HepG2 (cell line): ENCODE measurements at regions not wholly inside any gene's neighbourhood (a gene's known extent, or its start where the extent isn't known, plus 50 kb on each side); places are given as distances from the start of the nearest gene placed in this dataset.

Source experiments
- TF ChIP-seq, protein P1 (sequence below): sonication (generic); formaldehyde crosslinking; IDR thresholded peaks from 2 replicates; pipeline ENCODE4 v1.8.0; 2022; ENCODE audit warnings: mild to moderate bottlenecking, missing genetic modification reagents
- TF ChIP-seq, protein P2 (sequence below): sonication (generic); formaldehyde crosslinking; IDR thresholded peaks from 2 replicates; pipeline ENCODE4 v1.5.1; 2020; ENCODE audit warnings: mild to moderate bottlenecking, missing genetic modification reagents, moderate library complexity
- TF ChIP-seq, protein P3 (sequence below): sonication (generic); IDR thresholded peaks from 2 replicates; pipeline ENCODE4 v1.6.1; 2016; ENCODE audit warnings: low read depth, borderline replicate concordance
- TF ChIP-seq, protein P4 (sequence below): sonication (generic); formaldehyde crosslinking; IDR thresholded peaks from 2 replicates; pipeline ENCODE4 v1.4.0; 2020; ENCODE audit warnings: low read depth, missing genetic modification reagents
- TF ChIP-seq, protein P5 (sequence below): sonication (generic); formaldehyde crosslinking; IDR thresholded peaks from 2 replicates; pipeline ENCODE4 v1.8.0; 2022; ENCODE audit warnings: mild to moderate bottlenecking, missing genetic modification reagents; ENCODE audit not compliant: insufficient replicate concordance

DNA sequence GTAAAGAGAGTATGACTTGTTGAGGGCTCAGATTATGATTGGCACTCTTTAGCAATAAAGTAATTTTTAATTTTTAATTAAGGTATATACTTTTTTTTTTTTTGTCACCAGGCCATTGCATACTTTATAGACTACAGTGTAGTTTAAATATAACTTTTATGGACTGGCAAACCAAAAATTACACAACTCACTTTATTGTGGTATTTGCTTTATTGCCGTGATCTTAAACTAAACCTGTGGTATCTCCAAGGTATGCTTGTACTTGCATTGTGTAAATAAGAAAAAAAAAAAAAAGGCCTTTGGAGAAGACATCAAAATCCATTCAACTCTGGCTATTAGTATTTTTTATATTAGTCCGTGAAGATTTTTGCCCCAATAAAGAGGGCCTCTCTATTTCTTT, 646.7 kb upstream of the FOXG1 start:
- TF ChIP-seq, protein P1, sequence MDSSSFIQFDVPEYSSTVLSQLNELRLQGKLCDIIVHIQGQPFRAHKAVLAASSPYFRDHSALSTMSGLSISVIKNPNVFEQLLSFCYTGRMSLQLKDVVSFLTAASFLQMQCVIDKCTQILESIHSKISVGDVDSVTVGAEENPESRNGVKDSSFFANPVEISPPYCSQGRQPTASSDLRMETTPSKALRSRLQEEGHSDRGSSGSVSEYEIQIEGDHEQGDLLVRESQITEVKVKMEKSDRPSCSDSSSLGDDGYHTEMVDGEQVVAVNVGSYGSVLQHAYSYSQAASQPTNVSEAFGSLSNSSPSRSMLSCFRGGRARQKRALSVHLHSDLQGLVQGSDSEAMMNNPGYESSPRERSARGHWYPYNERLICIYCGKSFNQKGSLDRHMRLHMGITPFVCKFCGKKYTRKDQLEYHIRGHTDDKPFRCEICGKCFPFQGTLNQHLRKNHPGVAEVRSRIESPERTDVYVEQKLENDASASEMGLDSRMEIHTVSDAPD (CRISPR knock-in tag): no peak
- TF ChIP-seq, protein P2, sequence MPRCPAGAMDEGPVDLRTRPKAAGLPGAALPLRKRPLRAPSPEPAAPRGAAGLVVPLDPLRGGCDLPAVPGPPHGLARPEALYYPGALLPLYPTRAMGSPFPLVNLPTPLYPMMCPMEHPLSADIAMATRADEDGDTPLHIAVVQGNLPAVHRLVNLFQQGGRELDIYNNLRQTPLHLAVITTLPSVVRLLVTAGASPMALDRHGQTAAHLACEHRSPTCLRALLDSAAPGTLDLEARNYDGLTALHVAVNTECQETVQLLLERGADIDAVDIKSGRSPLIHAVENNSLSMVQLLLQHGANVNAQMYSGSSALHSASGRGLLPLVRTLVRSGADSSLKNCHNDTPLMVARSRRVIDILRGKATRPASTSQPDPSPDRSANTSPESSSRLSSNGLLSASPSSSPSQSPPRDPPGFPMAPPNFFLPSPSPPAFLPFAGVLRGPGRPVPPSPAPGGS (CRISPR knock-in tag): no peak
- TF ChIP-seq, protein P3, sequence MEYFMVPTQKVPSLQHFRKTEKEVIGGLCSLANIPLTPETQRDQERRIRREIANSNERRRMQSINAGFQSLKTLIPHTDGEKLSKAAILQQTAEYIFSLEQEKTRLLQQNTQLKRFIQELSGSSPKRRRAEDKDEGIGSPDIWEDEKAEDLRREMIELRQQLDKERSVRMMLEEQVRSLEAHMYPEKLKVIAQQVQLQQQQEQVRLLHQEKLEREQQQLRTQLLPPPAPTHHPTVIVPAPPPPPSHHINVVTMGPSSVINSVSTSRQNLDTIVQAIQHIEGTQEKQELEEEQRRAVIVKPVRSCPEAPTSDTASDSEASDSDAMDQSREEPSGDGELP: no peak
- TF ChIP-seq, protein P4, sequence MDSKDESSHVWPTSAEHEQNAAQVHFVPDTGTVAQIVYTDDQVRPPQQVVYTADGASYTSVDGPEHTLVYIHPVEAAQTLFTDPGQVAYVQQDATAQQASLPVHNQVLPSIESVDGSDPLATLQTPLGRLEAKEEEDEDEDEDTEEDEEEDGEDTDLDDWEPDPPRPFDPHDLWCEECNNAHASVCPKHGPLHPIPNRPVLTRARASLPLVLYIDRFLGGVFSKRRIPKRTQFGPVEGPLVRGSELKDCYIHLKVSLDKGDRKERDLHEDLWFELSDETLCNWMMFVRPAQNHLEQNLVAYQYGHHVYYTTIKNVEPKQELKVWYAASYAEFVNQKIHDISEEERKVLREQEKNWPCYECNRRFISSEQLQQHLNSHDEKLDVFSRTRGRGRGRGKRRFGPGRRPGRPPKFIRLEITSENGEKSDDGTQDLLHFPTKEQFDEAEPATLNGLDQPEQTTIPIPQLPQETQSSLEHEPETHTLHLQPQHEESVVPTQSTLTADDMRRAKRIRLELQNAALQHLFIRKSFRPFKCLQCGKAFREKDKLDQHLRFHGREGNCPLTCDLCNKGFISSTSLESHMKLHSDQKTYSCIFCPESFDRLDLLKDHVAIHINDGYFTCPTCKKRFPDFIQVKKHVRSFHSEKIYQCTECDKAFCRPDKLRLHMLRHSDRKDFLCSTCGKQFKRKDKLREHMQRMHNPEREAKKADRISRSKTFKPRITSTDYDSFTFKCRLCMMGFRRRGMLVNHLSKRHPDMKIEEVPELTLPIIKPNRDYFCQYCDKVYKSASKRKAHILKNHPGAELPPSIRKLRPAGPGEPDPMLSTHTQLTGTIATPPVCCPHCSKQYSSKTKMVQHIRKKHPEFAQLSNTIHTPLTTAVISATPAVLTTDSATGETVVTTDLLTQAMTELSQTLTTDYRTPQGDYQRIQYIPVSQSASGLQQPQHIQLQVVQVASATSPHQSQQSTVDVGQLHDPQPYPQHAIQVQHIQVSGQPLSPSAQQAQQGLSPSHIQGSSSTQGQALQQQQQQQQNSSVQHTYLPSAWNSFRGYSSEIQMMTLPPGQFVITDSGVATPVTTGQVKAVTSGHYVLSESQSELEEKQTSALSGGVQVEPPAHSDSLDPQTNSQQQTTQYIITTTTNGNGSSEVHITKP (CRISPR knock-in tag): no peak
- TF ChIP-seq, protein P5, sequence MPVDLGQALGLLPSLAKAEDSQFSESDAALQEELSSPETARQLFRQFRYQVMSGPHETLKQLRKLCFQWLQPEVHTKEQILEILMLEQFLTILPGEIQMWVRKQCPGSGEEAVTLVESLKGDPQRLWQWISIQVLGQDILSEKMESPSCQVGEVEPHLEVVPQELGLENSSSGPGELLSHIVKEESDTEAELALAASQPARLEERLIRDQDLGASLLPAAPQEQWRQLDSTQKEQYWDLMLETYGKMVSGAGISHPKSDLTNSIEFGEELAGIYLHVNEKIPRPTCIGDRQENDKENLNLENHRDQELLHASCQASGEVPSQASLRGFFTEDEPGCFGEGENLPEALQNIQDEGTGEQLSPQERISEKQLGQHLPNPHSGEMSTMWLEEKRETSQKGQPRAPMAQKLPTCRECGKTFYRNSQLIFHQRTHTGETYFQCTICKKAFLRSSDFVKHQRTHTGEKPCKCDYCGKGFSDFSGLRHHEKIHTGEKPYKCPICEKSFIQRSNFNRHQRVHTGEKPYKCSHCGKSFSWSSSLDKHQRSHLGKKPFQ (CRISPR knock-in tag): no peak
